SU-DHL-6 (cell line): ENCODE measurements at regions not wholly inside any gene's neighbourhood (a gene's known extent, or its start where the extent isn't known, plus 50 kb on each side); places are given as distances from the start of the nearest gene placed in this dataset.

Source experiments
- H2AFZ ChIP-seq: fragments of 200-600 bp; sonication (generic); 2 replicates; pipeline ENCODE4 v1.6.1; 2014; ENCODE audit warnings: low read depth, mild to moderate bottlenecking, moderate library complexity, mixed read lengths, antibody characterized with exemption, low read length; ENCODE audit not compliant: severe bottlenecking
- H3F3A ChIP-seq: fragments of 200-600 bp; shearing (Covaris generic); 2 replicates; pipeline ENCODE4 v1.6.0; 2016; ENCODE audit warnings: antibody characterized with exemption, mild to moderate bottlenecking; ENCODE audit not compliant: insufficient read depth
- H3K27ac ChIP-seq: fragments of 200-600 bp; sonication (generic); 2 replicates; pipeline ENCODE4 v1.5.1; 2016; ENCODE audit warnings: low read depth, mild to moderate bottlenecking, low read length, moderate library complexity, mixed read lengths
- H3K27me3 ChIP-seq: fragments of 200-600 bp; sonication (generic), shearing (Covaris generic); 2 replicates; pipeline ENCODE4 v1.6.0; 2014; ENCODE audit warnings: mild to moderate bottlenecking, low read length
- H3K36me3 ChIP-seq: fragments of 200-600 bp; sonication (generic); 2 replicates; pipeline ENCODE4 v1.6.1; 2014; ENCODE audit warnings: mild to moderate bottlenecking, low read length, mixed read lengths
- H3K4me2 ChIP-seq: fragments of 300-600, 200-600 bp; shearing (Covaris generic), sonication (generic); 2 replicates; pipeline ENCODE4 v1.6.0; 2014; ENCODE audit warnings: low read length, low read depth, mild to moderate bottlenecking; ENCODE audit not compliant: poor library complexity, severe bottlenecking
- H3K4me3 ChIP-seq: fragments of 200-600 bp; sonication (generic); 2 replicates; pipeline ENCODE4 v1.5.1; 2014; ENCODE audit warnings: antibody characterized with exemption, low read length, mild to moderate bottlenecking, mixed read lengths; ENCODE audit not compliant: insufficient read depth, poor library complexity, severe bottlenecking
- H3K79me2 ChIP-seq: fragments of 200-600 bp; sonication (generic); 2 replicates; pipeline ENCODE4 v1.6.1; 2014; ENCODE audit warnings: mild to moderate bottlenecking, low read length, moderate library complexity; ENCODE audit not compliant: insufficient read depth
- H3K9ac ChIP-seq: fragments of 200-600 bp; sonication (generic); 2 replicates; pipeline ENCODE4 v1.7.0; 2014; ENCODE audit warnings: mild to moderate bottlenecking, low read length
- H3K9me2 ChIP-seq: fragments of 200-600 bp; sonication (generic); replicated peaks from 2 replicates; pipeline ENCODE4 v1.6.1; 2014; ENCODE audit warnings: low read length; ENCODE audit not compliant: insufficient read depth
- H3K9me3 ChIP-seq: fragments of 200-600 bp; sonication (generic); 2 replicates; pipeline ENCODE4 v1.6.1; 2014; ENCODE audit warnings: low read length, mixed read lengths; ENCODE audit not compliant: insufficient read depth
- H4K20me1 ChIP-seq: fragments of 200-600 bp; sonication (generic); 2 replicates; pipeline ENCODE4 v1.6.1; 2014; ENCODE audit warnings: low read depth, mild to moderate bottlenecking, antibody characterized with exemption, low read length, moderate library complexity, mixed read lengths
- EZH2phosphoT487 ChIP-seq: fragments of 200-600 bp; sonication (generic), shearing (Covaris generic); conservative IDR thresholded peaks from 2 replicates; pipeline ENCODE4 v1.6.1; 2018; ENCODE audit warnings: mild to moderate bottlenecking, antibody characterized with exemption, low read length, moderate library complexity, mixed read lengths
- TF ChIP-seq, protein P1 (sequence below): fragments of 200-600 bp; sonication (generic); IDR thresholded peaks from one replicate; pipeline ENCODE4 v1.5.1; 2017; ENCODE audit warnings: antibody characterized with exemption, mild to moderate bottlenecking, low read length, moderate library complexity; ENCODE audit not compliant: insufficient read depth, poor library complexity, severe bottlenecking

DNA sequence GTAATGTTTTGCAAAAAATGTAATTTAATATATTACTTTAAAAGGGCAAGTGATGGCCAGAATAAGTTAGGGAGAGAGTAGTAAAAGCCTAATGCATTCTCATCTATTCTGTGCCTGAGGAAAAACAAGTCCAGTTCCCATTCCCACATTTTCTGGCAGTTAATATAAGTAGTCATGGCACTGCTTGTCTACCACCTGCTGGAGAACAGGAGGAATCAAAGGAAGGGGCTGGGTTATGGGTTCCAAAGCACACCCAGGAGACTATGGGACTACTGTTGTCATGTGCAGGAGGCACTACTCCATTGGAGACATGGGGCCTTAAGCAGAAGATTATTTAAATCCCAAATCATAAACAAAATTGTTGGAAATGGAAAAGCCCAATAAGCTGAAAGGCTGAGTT is 2618.6 kb downstream of the ARAP2 start:
- TF ChIP-seq EZH2phosphoT487 = no peak
- TF ChIP-seq, protein P1, sequence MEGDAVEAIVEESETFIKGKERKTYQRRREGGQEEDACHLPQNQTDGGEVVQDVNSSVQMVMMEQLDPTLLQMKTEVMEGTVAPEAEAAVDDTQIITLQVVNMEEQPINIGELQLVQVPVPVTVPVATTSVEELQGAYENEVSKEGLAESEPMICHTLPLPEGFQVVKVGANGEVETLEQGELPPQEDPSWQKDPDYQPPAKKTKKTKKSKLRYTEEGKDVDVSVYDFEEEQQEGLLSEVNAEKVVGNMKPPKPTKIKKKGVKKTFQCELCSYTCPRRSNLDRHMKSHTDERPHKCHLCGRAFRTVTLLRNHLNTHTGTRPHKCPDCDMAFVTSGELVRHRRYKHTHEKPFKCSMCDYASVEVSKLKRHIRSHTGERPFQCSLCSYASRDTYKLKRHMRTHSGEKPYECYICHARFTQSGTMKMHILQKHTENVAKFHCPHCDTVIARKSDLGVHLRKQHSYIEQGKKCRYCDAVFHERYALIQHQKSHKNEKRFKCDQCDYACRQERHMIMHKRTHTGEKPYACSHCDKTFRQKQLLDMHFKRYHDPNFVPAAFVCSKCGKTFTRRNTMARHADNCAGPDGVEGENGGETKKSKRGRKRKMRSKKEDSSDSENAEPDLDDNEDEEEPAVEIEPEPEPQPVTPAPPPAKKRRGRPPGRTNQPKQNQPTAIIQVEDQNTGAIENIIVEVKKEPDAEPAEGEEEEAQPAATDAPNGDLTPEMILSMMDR = no peak
- Histone ChIP-seq H4K20me1 (no peaks in the 10 kb centered on the region), H2AFZ (no peak overlapping the region), H3K9me2 (no peaks in the 10 kb centered on the region), H3K4me2 (no peak overlapping the region), H3F3A (no peaks in the 10 kb centered on the region), H3K9me3 (no peaks in the 10 kb centered on the region), H3K9ac (no peak overlapping the region), H3K4me3 (no peak overlapping the region), H3K36me3 (no peaks in the 10 kb centered on the region), H3K27me3 (no peaks in the 10 kb centered on the region), H3K79me2 (no peaks in the 10 kb centered on the region), H3K27ac (no peak overlapping the region)

DNA sequence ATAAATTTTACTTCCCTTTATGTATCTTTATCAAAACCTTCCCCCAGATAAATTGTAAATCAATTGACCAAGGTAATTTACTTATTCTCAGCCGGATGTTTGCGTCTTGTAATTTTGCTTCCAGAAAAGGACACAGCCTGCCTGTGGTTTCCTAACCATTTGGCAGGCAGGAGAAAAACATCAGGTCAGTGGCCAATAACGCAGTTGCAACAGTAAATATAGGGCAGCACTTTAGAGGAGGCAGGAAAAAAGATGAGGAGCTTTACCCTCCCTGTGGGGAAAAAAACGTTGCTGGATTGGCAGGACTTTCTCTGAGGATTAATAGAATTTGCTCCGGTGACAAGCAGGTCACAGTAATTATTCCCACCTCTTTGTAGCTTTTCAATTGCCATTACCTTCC is 2618.1 kb downstream of the ARAP2 start:
- no peaks in the 10 kb centered on the region for H3K36me3 ChIP-seq
- no peak overlapping the region for H3K4me2 ChIP-seq
- no peaks in the 10 kb centered on the region for H3K27me3 ChIP-seq
- H4K20me1 ChIP-seq = no peaks in the 10 kb centered on the region
- H3K4me3 ChIP-seq = no peak overlapping the region
- no peaks in the 10 kb centered on the region for H3F3A ChIP-seq
- no peak overlapping the region for H2AFZ ChIP-seq
- no peaks in the 10 kb centered on the region for H3K9me2 ChIP-seq
- TF ChIP-seq, protein P1 = no peak
- no peak for TF ChIP-seq EZH2phosphoT487
- H3K9me3 ChIP-seq = no peaks in the 10 kb centered on the region
- no peak overlapping the region for H3K27ac ChIP-seq
- H3K79me2 ChIP-seq = no peaks in the 10 kb centered on the region
- no peak overlapping the region for H3K9ac ChIP-seq

DNA sequence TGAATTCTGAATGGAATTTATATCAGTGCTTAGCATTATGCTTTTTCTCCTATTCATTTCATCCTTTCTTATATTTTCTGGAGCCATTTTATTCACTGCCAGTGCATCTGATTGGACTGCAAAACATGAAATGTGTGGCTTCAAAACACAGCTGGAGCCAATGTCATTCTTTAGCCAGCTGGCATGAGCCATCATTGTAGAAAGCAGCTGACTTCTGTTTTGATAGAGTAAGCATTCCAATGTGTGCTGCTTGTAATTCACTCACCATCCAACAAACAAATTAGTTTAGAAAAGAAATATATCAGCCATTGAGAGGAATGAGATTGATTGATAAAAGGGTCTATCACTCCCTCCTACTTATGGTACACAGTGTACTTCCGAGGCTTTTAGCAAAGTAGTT is 2616.0 kb downstream of the ARAP2 start:
- H3K9me3 ChIP-seq = no peaks in the 10 kb centered on the region
- no peaks in the 10 kb centered on the region for H3K9me2 ChIP-seq
- H2AFZ ChIP-seq = no peak overlapping the region
- TF ChIP-seq, protein P1 = no peak
- TF ChIP-seq EZH2phosphoT487 = no peak
- no peaks in the 10 kb centered on the region for H4K20me1 ChIP-seq
- no peak overlapping the region for H3K9ac ChIP-seq
- H3K27ac ChIP-seq = no peak overlapping the region
- H3K4me3 ChIP-seq = no peak overlapping the region
- H3K27me3 ChIP-seq = no peaks in the 10 kb centered on the region
- no peaks in the 10 kb centered on the region for H3F3A ChIP-seq
- H3K36me3 ChIP-seq = no peaks in the 10 kb centered on the region
- H3K4me2 ChIP-seq = no peak overlapping the region
- no peaks in the 10 kb centered on the region for H3K79me2 ChIP-seq

DNA sequence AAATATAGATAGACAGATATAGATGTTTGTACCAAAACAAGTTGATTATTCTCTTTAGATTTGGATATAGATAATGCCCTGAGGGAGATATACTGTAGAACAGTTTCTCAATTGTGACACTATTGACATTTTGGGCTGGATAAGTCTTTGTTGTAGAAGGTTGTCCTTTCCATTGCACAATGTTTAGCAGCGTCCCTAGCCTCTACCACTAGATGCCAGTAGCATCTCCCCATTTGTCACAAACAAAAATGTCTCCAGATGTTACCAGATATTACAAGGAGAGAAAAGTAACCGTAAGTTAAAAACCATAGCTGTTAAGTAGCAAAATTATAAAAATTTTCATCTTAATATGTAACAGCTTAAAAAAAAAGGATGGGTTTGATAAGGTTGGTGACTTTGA is 2595.3 kb downstream of the ARAP2 start:
- Histone ChIP-seq H2AFZ (no peak overlapping the region), H3K4me3 (no peak overlapping the region), H4K20me1 (no peaks in the 10 kb centered on the region), H3K36me3 (no peaks in the 10 kb centered on the region), H3K4me2 (no peak overlapping the region), H3K27ac (no peak overlapping the region), H3K9me2 (no peaks in the 10 kb centered on the region), H3F3A (no peaks in the 10 kb centered on the region), H3K79me2 (no peaks in the 10 kb centered on the region), H3K9me3 (no peaks in the 10 kb centered on the region), H3K9ac (no peak overlapping the region), H3K27me3 (no peaks in the 10 kb centered on the region)
- no peak for TF ChIP-seq EZH2phosphoT487
- TF ChIP-seq, protein P1 = no peak
